HG03460 (cell line): ENCODE measurements at regions not wholly inside any gene's neighbourhood (a gene's known extent, or its start where the extent isn't known, plus 50 kb on each side); places are given as distances from the start of the nearest gene placed in this dataset.
"Not testable (repeated sequence)": the region's sequence is repeated elsewhere in the genome, so short reads cannot be mapped to it uniquely, and the experiment has no call there.

Experiments
- ATAC-seq: cut with Tn5 transposase; IDR thresholded peaks from one replicate; pipeline ENCODE4 v1.9.1; 2021; ENCODE audit not compliant: unreplicated experiment

GRCh38 chr13:21875116-21875515, 204.2 kb downstream of the FGF9 start:
- no peak for ATAC-seq

- ATAC-seq = no peak
Observed at GRCh38 chr13:21879263-21879914, 208.5 kb downstream of the FGF9 start.

GRCh38 chr13:21882766-21883165, 211.9 kb downstream of the FGF9 start:
- no peak for ATAC-seq

GRCh38 chr13:21883713-21884112, 212.8 kb downstream of the FGF9 start:
- no peak for ATAC-seq

- ATAC-seq = no peak
Observed at GRCh38 chr13:21884299-21884909, 213.5 kb downstream of the FGF9 start.

GRCh38 chr13:21884965-21885567, 214.2 kb downstream of the FGF9 start:
- ATAC-seq = peak; percentile 64

GRCh38 chr13:21885714-21886224, 214.9 kb downstream of the FGF9 start:
- no peak for ATAC-seq

GRCh38 chr13:21889651-21890050, 218.8 kb downstream of the FGF9 start:
- no peak for ATAC-seq

GRCh38 chr13:21890220-21890619, 219.3 kb downstream of the FGF9 start:
- ATAC-seq = not testable (repeated sequence)

GRCh38 chr13:21894091-21894490, 223.2 kb downstream of the FGF9 start:
- no peak for ATAC-seq

- ATAC-seq = no peak
Observed at GRCh38 chr13:21894703-21895699, 224.1 kb downstream of the FGF9 start.

- ATAC-seq = no peak
Observed at GRCh38 chr13:21895779-21896178, 224.9 kb downstream of the FGF9 start.

GRCh38 chr13:21897161-21897560, 226.3 kb downstream of the FGF9 start:
- ATAC-seq = no peak

- ATAC-seq = no peak
Observed at GRCh38 chr13:21898459-21898858, 227.6 kb downstream of the FGF9 start.

- ATAC-seq = no peak
Observed at GRCh38 chr13:21898945-21899344, 228.1 kb downstream of the FGF9 start.

- ATAC-seq = no peak
Observed at GRCh38 chr13:21901336-21901735, 230.5 kb downstream of the FGF9 start.

- no peak for ATAC-seq
Observed at GRCh38 chr13:21901811-21902708, 231.2 kb downstream of the FGF9 start.

- ATAC-seq = no peak
Observed at GRCh38 chr13:21902709-21903098, 231.8 kb downstream of the FGF9 start.

- no peak for ATAC-seq
Observed at GRCh38 chr13:21905486-21905885, 234.6 kb downstream of the FGF9 start.

- no peak for ATAC-seq
Observed at GRCh38 chr13:21909331-21909730, 238.5 kb downstream of the FGF9 start.
